NB4 (cell line): ENCODE measurements at regions not wholly inside any gene's neighbourhood (a gene's known extent, or its start where the extent isn't known, plus 50 kb on each side); places are given as distances from the start of the nearest gene placed in this dataset.

Source experiments
- DNase-seq: peaks from one replicate; pipeline ENCODE4 v3.0.0; 2010; ENCODE audit warnings: low read depth
- H3K4me3 ChIP-seq: one replicate; pipeline ENCODE4 v1.5.1; 2011; ENCODE audit warnings: mild to moderate bottlenecking, low read depth, low read length, moderate library complexity
- CTCF ChIP-seq: IDR thresholded peaks from one replicate; pipeline ENCODE4 v1.5.1; 2012; ENCODE audit warnings: low read depth, low read length
- MAX ChIP-seq: IDR thresholded peaks from 2 replicates; pipeline ENCODE4 v1.6.1; 2011; ENCODE audit warnings: low read depth, low read length
- MYC ChIP-seq: IDR thresholded peaks from 2 replicates; pipeline ENCODE4 v1.6.1; 2011; ENCODE audit warnings: low read depth, low read length
- POLR2A ChIP-seq: IDR thresholded peaks from 2 replicates; pipeline ENCODE4 v1.6.1; 2011; ENCODE audit warnings: mild to moderate bottlenecking; ENCODE audit not compliant: insufficient read length; ENCODE audit errors: extremely low read depth

- no peak for DNase-seq
- H3K4me3 ChIP-seq = no peak overlapping the region
- TF ChIP-seq POLR2A (no peak), MYC (no peak), CTCF (no peak), MAX (no peak)
Observed at GRCh38 chr3:191952186-191952585, 491.2 kb downstream of the PYDC2 start.

GRCh38 chr3:191952609-191953008 lies 491.6 kb downstream of the PYDC2 start:
- TF ChIP-seq CTCF (no peak), MYC (no peak), POLR2A (no peak), MAX (no peak)
- no peak for DNase-seq
- no peak overlapping the region for H3K4me3 ChIP-seq

DNA sequence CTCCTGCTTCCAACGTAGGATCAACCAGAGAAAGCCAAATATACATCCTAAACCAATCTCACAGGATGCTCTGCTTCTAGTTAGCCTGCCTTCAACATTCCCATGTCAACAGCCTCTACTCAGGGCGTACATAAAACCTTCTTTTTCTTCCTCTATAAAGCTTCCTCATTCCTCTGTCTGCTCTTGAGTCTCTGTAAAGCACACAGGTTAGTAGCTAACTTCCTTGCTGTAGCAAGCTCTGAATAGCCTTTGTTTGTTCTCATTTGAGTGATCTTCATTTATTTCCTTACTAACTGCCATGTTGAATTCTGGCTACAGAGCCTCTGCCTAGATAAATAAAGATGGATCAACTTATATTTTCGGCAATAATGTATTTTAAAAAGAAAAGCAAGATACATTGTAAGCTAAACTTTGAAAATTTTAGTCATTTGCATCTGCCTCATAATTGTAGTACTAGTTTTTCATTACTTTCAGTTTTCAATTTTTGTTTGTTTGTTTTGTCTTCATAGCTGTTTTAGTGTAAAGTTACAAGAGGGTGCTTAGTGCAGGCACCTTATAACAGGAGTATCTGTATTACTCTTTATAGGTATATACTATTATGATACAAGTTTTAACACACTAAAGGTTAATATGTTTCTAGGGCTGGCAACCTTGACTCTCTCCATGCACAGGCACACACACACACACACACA lies 498.2 kb downstream of the PYDC2 start:
- H3K4me3 ChIP-seq = no peak overlapping the region
- TF ChIP-seq MAX = no peak
- no peak for TF ChIP-seq CTCF
- TF ChIP-seq MYC = no peak
- no peak for TF ChIP-seq POLR2A
- DNase-seq = no peak

DNA sequence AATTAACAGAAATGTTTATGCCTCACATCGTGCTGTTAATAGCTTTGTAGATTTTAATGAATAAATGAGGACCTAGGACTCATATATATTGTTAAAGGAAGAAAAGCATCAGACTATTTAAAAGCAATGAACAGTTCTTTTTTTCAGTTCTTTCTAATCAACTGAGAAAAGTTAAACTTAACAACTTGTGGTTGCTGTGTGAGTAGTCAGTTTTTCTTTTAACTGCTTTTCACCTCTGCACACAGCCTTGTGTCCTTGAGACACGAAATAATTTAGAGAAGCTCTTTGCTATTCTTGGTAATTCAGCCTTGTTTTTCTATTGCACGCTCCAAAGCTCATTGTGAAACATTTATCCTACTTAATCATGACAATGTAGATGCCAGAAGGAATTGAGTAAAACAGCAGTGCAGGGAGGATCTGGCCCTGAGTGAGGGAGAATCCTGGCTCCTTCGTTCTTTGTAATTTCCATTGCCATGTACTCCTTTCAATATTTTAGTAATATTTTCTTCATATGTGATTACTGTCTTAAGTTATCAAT lies 499.0 kb downstream of the PYDC2 start:
- DNase-seq = no peak
- H3K4me3 ChIP-seq = no peak overlapping the region
- no peak for TF ChIP-seq POLR2A
- TF ChIP-seq MYC = no peak
- no peak for TF ChIP-seq MAX
- no peak for TF ChIP-seq CTCF

DNA sequence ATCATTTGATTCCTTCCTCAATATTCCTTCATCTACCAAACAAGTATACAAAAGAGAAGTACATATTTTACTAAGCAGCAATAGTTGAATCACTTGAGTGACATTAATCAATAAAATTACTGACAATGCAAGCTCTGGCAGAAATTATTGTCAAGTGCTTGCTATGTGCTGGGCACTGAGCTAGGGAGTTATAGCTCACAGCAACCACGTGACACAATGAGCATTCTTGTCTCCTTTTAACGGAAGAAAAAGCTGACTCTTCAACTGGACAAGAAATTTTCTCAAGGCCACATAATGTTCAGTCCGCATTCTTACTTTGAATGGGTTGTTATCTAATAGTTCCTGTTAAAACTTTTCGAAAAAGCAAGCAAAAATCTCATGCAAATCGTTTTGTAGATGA lies 500.1 kb downstream of the PYDC2 start:
- TF ChIP-seq MAX = no peak
- TF ChIP-seq MYC = no peak
- TF ChIP-seq POLR2A = no peak
- TF ChIP-seq CTCF = no peak
- no peak overlapping the region for H3K4me3 ChIP-seq
- DNase-seq = no peak
